Endodermal cell (in vitro differentiated cells): ENCODE measurements at regions not wholly inside any gene's neighbourhood (a gene's known extent, or its start where the extent isn't known, plus 50 kb on each side); places are given as distances from the start of the nearest gene placed in this dataset.

Source experiments
- DNase-seq: peaks from one replicate; pipeline ENCODE4 v3.0.0-alpha.2; 2017
- H3K27ac ChIP-seq: 2 replicates; pipeline ENCODE4 v1.5.1; 2013; ENCODE audit warnings: mild to moderate bottlenecking, low read depth, low read length, moderate library complexity
- H3K27me3 ChIP-seq: 2 replicates; pipeline ENCODE4 v1.6.1; 2013; ENCODE audit warnings: mild to moderate bottlenecking, low read length, moderate library complexity; ENCODE audit not compliant: insufficient read depth, control insufficient read depth, poor library complexity, severe bottlenecking
- H3K36me3 ChIP-seq: 2 replicates; pipeline ENCODE4 v1.7.0; 2013; ENCODE audit warnings: mild to moderate bottlenecking, low read length, moderate library complexity; ENCODE audit not compliant: control insufficient read depth, insufficient read depth
- H3K4me1 ChIP-seq: one replicate; pipeline ENCODE4 v1.7.0; 2013; ENCODE audit warnings: low read length; ENCODE audit not compliant: control insufficient read depth, insufficient read depth
- H3K4me3 ChIP-seq: 2 replicates; pipeline ENCODE4 v1.5.1; 2013; ENCODE audit warnings: mild to moderate bottlenecking, low read length, moderate library complexity
- H3K9ac ChIP-seq: 2 replicates; pipeline ENCODE4 v1.6.1; 2013; ENCODE audit warnings: mild to moderate bottlenecking, low read length, moderate library complexity; ENCODE audit not compliant: poor library complexity, severe bottlenecking; ENCODE audit errors: extremely low read depth
- H3K9me3 ChIP-seq: 2 replicates; pipeline ENCODE4 v1.6.1; 2013; ENCODE audit warnings: mild to moderate bottlenecking, low read length, moderate library complexity; ENCODE audit not compliant: control insufficient read depth
- H3K27ac Mint-ChIP-seq: 2 replicates; pipeline ENCODE4 v1.8.0; 2020; ENCODE audit warnings: mixed read lengths
- H3K27me3 Mint-ChIP-seq: 2 replicates; pipeline ENCODE4 v1.8.0; 2021; ENCODE audit warnings: mild to moderate bottlenecking, mixed read lengths; ENCODE audit not compliant: insufficient read depth
- H3K36me3 Mint-ChIP-seq: 2 replicates; pipeline ENCODE4 v1.8.0; 2020; ENCODE audit warnings: low read depth, mixed read lengths
- H3K4me1 Mint-ChIP-seq: 2 replicates; pipeline ENCODE4 v1.8.0; 2020; ENCODE audit warnings: mixed read lengths
- H3K4me3 Mint-ChIP-seq: 2 replicates; pipeline ENCODE4 v1.8.0; 2020; ENCODE audit warnings: mild to moderate bottlenecking, moderate library complexity, mixed read lengths
- H3K9me3 Mint-ChIP-seq: 2 replicates; pipeline ENCODE4 v1.8.0; 2020; ENCODE audit warnings: mild to moderate bottlenecking, mixed read lengths
- CTCF ChIP-seq: fragments of 200-600 bp; sonication (generic); conservative IDR thresholded peaks from 2 replicates; pipeline ENCODE4 v1.5.0; 2021; ENCODE audit warnings: antibody characterized with exemption, mild to moderate bottlenecking
- WGBS, 2 experiments: methylation state at CpG; one replicate each; pipeline versions ENCODE4 v1.1.5 to v1.1.7; 2013; ENCODE audit warnings: missing lambda C conversion rate in 2 of 2, mixed read lengths in 1 of 2; ENCODE audit not compliant: insufficient coverage in 1 of 2, insufficient read length in 1 of 2; 5-methylcytosine and 5-hydroxymethylcytosine counted together

- no peak for TF ChIP-seq CTCF
- no peaks in the 10 kb centered on the region for H3K27me3 Mint-ChIP-seq
- Histone ChIP-seq H3K36me3 (no peaks in the 10 kb centered on the region), H3K4me3 (no peak overlapping the region), H3K27me3 (no peaks in the 10 kb centered on the region), H3K9me3 (no peaks in the 10 kb centered on the region), H3K4me1 (no peaks in the 10 kb centered on the region), H3K9ac (no peak overlapping the region), H3K27ac (no peak overlapping the region)
- peaks cover 3% of the 10 kb centered on the region for H3K4me1 Mint-ChIP-seq
- H3K27ac Mint-ChIP-seq = no peak overlapping the region
- H3K4me3 Mint-ChIP-seq = no peak overlapping the region
- no peak for DNase-seq
- WGBS, 2 experiments = 95% methylated on average over 1 of the region's 1 CpG; no CpG with 5 or more reads in 1 of the 2 experiments
- no peaks in the 10 kb centered on the region for H3K36me3 Mint-ChIP-seq
- peaks cover 12% of the 10 kb centered on the region for H3K9me3 Mint-ChIP-seq
These were observed 49.9 kb upstream of the PLSCR4 start for GRCh38 chr3:146300768-146301167.
